GM23248 (cell line): ENCODE measurements at regions not wholly inside any gene's neighbourhood (a gene's known extent, or its start where the extent isn't known, plus 50 kb on each side); places are given as distances from the start of the nearest gene placed in this dataset.

Source experiments
- EZH2 ChIP-seq: fragments of 200-600 bp; sonication (generic); IDR thresholded peaks from 2 replicates; pipeline ENCODE4 v1.6.1; 2018; ENCODE audit warnings: antibody characterized with exemption, mild to moderate bottlenecking; ENCODE audit not compliant: insufficient read depth, poor library complexity, severe bottlenecking
- EZH2phosphoT487 ChIP-seq: fragments of 200-600 bp; sonication (generic); IDR thresholded peaks from 2 replicates; pipeline ENCODE4 v1.6.1; 2018; ENCODE audit warnings: antibody characterized with exemption, moderate library complexity, mild to moderate bottlenecking, low read depth; ENCODE audit not compliant: insufficient read depth

GRCh38 chr6:74597266-74597665 lies 608.6 kb downstream of the COL12A1 start:
- no peak for TF ChIP-seq EZH2phosphoT487
- TF ChIP-seq EZH2 = no peak
